Loucy (cell line): ENCODE measurements at regions not wholly inside any gene's neighbourhood (a gene's known extent, or its start where the extent isn't known, plus 50 kb on each side); places are given as distances from the start of the nearest gene placed in this dataset.

Experiments
- H2AFZ ChIP-seq: fragments of 200-600 bp; sonication (generic); 2 replicates; pipeline ENCODE4 v1.6.0; 2016; ENCODE audit warnings: antibody characterized with exemption, mild to moderate bottlenecking, low read length, moderate library complexity
- H3F3A ChIP-seq: fragments of 200-600 bp; 2 replicates; pipeline ENCODE4 v1.6.0; 2016; ENCODE audit warnings: antibody characterized with exemption, low read depth, mild to moderate bottlenecking
- H3K27me3 ChIP-seq: fragments of 200-600 bp; sonication (generic); 2 replicates; pipeline ENCODE4 v1.6.1; 2014; ENCODE audit warnings: low read length, mild to moderate bottlenecking; ENCODE audit not compliant: insufficient read depth, poor library complexity, severe bottlenecking
- H3K36me3 ChIP-seq: fragments of 200-600 bp; sonication (generic); 2 replicates; pipeline ENCODE4 v1.6.1; 2016; ENCODE audit warnings: low read length; ENCODE audit not compliant: insufficient read depth
- H3K4me1 ChIP-seq: fragments of 200-600 bp; sonication (generic); 2 replicates; pipeline ENCODE4 v1.5.1; 2014; ENCODE audit warnings: low read length, mild to moderate bottlenecking; ENCODE audit not compliant: insufficient read depth, poor library complexity, severe bottlenecking
- H3K4me2 ChIP-seq: fragments of 200-600 bp; sonication (generic); 2 replicates; pipeline ENCODE4 v1.6.0; 2014; ENCODE audit warnings: antibody characterized with exemption, low read length, low read depth, mild to moderate bottlenecking; ENCODE audit not compliant: poor library complexity, severe bottlenecking
- H3K4me3 ChIP-seq: fragments of 200-600 bp; sonication (generic); 2 replicates; pipeline ENCODE4 v1.5.1; 2014; ENCODE audit warnings: low read length, mild to moderate bottlenecking, mixed read lengths; ENCODE audit not compliant: poor library complexity, severe bottlenecking
- H3K79me2 ChIP-seq: fragments of 200-600 bp; sonication (generic); 2 replicates; pipeline ENCODE4 v1.6.1; 2014; ENCODE audit warnings: low read length; ENCODE audit not compliant: insufficient read depth
- H3K9ac ChIP-seq: fragments of 200-600 bp; sonication (generic); 2 replicates; pipeline ENCODE4 v1.6.0; 2014; ENCODE audit warnings: mild to moderate bottlenecking, low read depth, low read length, moderate library complexity; ENCODE audit not compliant: poor library complexity, severe bottlenecking
- H3K9me2 ChIP-seq: fragments of 200-600 bp; sonication (generic); replicated peaks from 2 replicates; pipeline ENCODE4 v1.6.1; 2016; ENCODE audit warnings: low read depth, low read length, mixed read lengths
- H3K9me3 ChIP-seq: fragments of 200-600 bp; sonication (generic); 2 replicates; pipeline ENCODE4 v1.6.1; 2014; ENCODE audit warnings: mild to moderate bottlenecking, antibody characterized with exemption, low read length, low read depth; ENCODE audit not compliant: insufficient read depth
- H4K20me1 ChIP-seq: fragments of 200-600 bp; sonication (generic); 2 replicates; pipeline ENCODE4 v1.6.0; 2014; ENCODE audit warnings: antibody characterized with exemption, low read length, mild to moderate bottlenecking; ENCODE audit not compliant: insufficient read depth, poor library complexity, severe bottlenecking
- CTCF ChIP-seq: fragments of 200-600 bp; sonication (generic); conservative IDR thresholded peaks from 2 replicates; pipeline ENCODE4 v1.5.1; 2014; ENCODE audit warnings: mild to moderate bottlenecking, antibody characterized with exemption, low read length
- EZH2phosphoT487 ChIP-seq: fragments of 200-600 bp; IDR thresholded peaks from 2 replicates; pipeline ENCODE4 v1.6.1; 2018; ENCODE audit warnings: antibody characterized with exemption, mild to moderate bottlenecking, moderate library complexity, borderline replicate concordance

- Histone ChIP-seq H3K4me1 (no peaks in the 10 kb centered on the region), H3K9me3 (no peaks in the 10 kb centered on the region), H3K36me3 (no peaks in the 10 kb centered on the region), H3K4me2 (no peak overlapping the region), H3F3A (no peaks in the 10 kb centered on the region), H3K4me3 (no peak overlapping the region), H3K27me3 (no peaks in the 10 kb centered on the region), H2AFZ (no peak overlapping the region), H4K20me1 (no peaks in the 10 kb centered on the region), H3K9me2 (no peaks in the 10 kb centered on the region), H3K9ac (no peak overlapping the region), H3K79me2 (no peaks in the 10 kb centered on the region)
- TF ChIP-seq EZH2phosphoT487 (no peak), CTCF (no peak)
Observed at GRCh38 chr11:116281173-116282160, 491.3 kb downstream of the BUD13 start.

GRCh38 chr11:116279511-116279910 is 493.3 kb downstream of the BUD13 start:
- Histone ChIP-seq H3F3A (no peaks in the 10 kb centered on the region), H3K4me1 (no peaks in the 10 kb centered on the region), H3K27me3 (no peaks in the 10 kb centered on the region), H3K4me3 (no peak overlapping the region), H3K9ac (no peak overlapping the region), H3K9me2 (no peaks in the 10 kb centered on the region), H3K9me3 (no peaks in the 10 kb centered on the region), H3K4me2 (no peak overlapping the region), H2AFZ (no peak overlapping the region), H3K79me2 (no peaks in the 10 kb centered on the region), H3K36me3 (no peaks in the 10 kb centered on the region), H4K20me1 (no peaks in the 10 kb centered on the region)
- TF ChIP-seq EZH2phosphoT487 = no peak
- no peak for TF ChIP-seq CTCF

GRCh38 chr11:116278076-116278475 is 494.7 kb downstream of the BUD13 start:
- Histone ChIP-seq H3K9ac (no peak overlapping the region), H3K79me2 (no peaks in the 10 kb centered on the region), H3K9me3 (no peaks in the 10 kb centered on the region), H2AFZ (no peak overlapping the region), H3K4me3 (no peak overlapping the region), H3K4me1 (no peaks in the 10 kb centered on the region), H3K4me2 (no peak overlapping the region), H3K36me3 (no peaks in the 10 kb centered on the region), H3F3A (no peaks in the 10 kb centered on the region), H3K27me3 (no peaks in the 10 kb centered on the region), H3K9me2 (no peaks in the 10 kb centered on the region), H4K20me1 (no peaks in the 10 kb centered on the region)
- TF ChIP-seq CTCF (no peak), EZH2phosphoT487 (no peak)
